CD4-positive, alpha-beta memory T cell (primary cell): ENCODE measurements at regions not wholly inside any gene's neighbourhood (a gene's known extent, or its start where the extent isn't known, plus 50 kb on each side); places are given as distances from the start of the nearest gene placed in this dataset.

Experiments used
- CTCF ChIA-PET: fragments of 350-600 bp; sonication (Branson Sonifier 250); formaldehyde crosslinking; loops from one replicate; lab custom pipeline; 2021; ENCODE audit warnings: inconsistent platforms; ENCODE audit not compliant: partially characterized antibody; lab: Charles Lee
- POLR2A ChIA-PET: fragments of 350-600 bp; sonication (Branson Sonifier 250); formaldehyde crosslinking; loops from one replicate; lab custom pipeline; 2021; ENCODE audit not compliant: partially characterized antibody; lab: Charles Lee
- DNase-seq, 5 donors: peaks; one replicate each; pipeline versions ENCODE4 v3.0.0 to v3.0.0-alpha.2; 2020 to 2022; ENCODE audit warnings: mixed read lengths in 1 of 5
- H3K27ac ChIP-seq: one replicate; pipeline ENCODE4 v1.7.0; 2013; ENCODE audit warnings: low read depth, low read length
- H3K27me3 ChIP-seq: 2 replicates; pipeline ENCODE4 v1.7.0; 2013; ENCODE audit warnings: mild to moderate bottlenecking, low read length, moderate library complexity; ENCODE audit not compliant: insufficient read depth
- H3K36me3 ChIP-seq: 2 replicates; pipeline ENCODE4 v1.7.0; 2013; ENCODE audit warnings: mild to moderate bottlenecking, low read length, moderate library complexity; ENCODE audit not compliant: insufficient read depth
- H3K4me1 ChIP-seq: 2 replicates; pipeline ENCODE4 v1.7.0; 2013; ENCODE audit warnings: mild to moderate bottlenecking, low read length, moderate library complexity; ENCODE audit not compliant: insufficient read depth
- H3K4me3 ChIP-seq, 2 donors: one replicate each; pipeline ENCODE4 v1.7.0; 2013; ENCODE audit warnings: low read length in 2 of 2, mild to moderate bottlenecking in 1 of 2
- H3K9me3 ChIP-seq, 2 donors: one replicate each; pipeline ENCODE4 v1.7.0; 2013; ENCODE audit warnings: low read length in 2 of 2, control low read depth in 1 of 2; ENCODE audit not compliant: control insufficient read depth in 1 of 2
- H3K27ac Mint-ChIP-seq, 7 donors: one replicate each; pipeline ENCODE4 v1.8.0; 2020 to 2021; ENCODE audit warnings: mixed read lengths in 7 of 7, mild to moderate bottlenecking in 6 of 7, inconsistent platforms in 3 of 7, moderate library complexity in 3 of 7
- H3K27me3 Mint-ChIP-seq, 2 donors: one replicate each; pipeline ENCODE4 v1.8.0; 2020 to 2021; ENCODE audit warnings: mixed read lengths in 2 of 2
- H3K36me3 Mint-ChIP-seq, 2 donors: one replicate each; pipeline ENCODE4 v1.8.0; 2020 to 2021; ENCODE audit warnings: mixed read lengths in 2 of 2, inconsistent platforms in 1 of 2, mild to moderate bottlenecking in 1 of 2
- H3K4me1 Mint-ChIP-seq, 4 donors: one replicate each; pipeline ENCODE4 v1.8.0; 2020 to 2021; ENCODE audit warnings: mixed read lengths in 4 of 4, mild to moderate bottlenecking in 1 of 4
- H3K4me3 Mint-ChIP-seq, 8 donors: one replicate each; pipeline ENCODE4 v1.8.0; 2020 to 2021; ENCODE audit warnings: mixed read lengths in 8 of 8, mild to moderate bottlenecking in 7 of 8, moderate library complexity in 6 of 8, inconsistent platforms in 3 of 8
- H3K9me3 Mint-ChIP-seq, 8 donors: one replicate each; pipeline ENCODE4 v1.8.0; 2020 to 2021; ENCODE audit warnings: mixed read lengths in 8 of 8, mild to moderate bottlenecking in 5 of 8, inconsistent platforms in 3 of 8, moderate library complexity in 1 of 8
- intact Hi-C: fragments of 100-400 bp; cut with micrococcal nuclease; formaldehyde crosslinking; loops from one replicate; pipeline ENCODE4 v1.15.1; 2023

DNA sequence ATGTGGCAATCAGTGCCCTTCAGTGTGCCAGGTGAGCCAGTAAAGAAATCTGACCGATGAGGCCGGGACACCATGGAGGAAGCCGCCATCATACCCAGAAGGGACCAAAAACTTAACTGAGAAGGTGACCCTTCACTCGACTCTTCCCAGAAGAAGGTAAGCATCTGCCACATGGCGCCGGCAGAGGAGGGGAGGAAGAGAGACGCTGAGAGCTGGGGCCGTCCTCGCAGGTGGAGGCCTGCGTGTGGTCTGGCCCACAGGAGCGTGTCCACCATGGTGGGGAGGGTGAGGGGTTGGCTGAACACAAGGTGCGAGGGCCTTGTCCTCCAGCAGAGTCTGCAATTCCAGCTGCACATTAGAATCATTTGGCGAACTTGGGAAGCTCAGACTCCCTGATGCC, 513.1 kb upstream of the RAB6C start:
- no peak overlapping the region for H3K4me3 ChIP-seq

GRCh38 chr2:129467012-129467779, 512.3 kb upstream of the RAB6C start:
- ChIA-PET POLR2A (no interaction called here), CTCF (no interaction called here)
- intact Hi-C loops: no loop called here
- H3K36me3 ChIP-seq: no peaks in the 10 kb centered on the region
- no peak overlapping the region for H3K27ac ChIP-seq
- Mint-ChIP-seq H3K36me3 (no peaks in the 10 kb centered on the region), H3K27me3 (no peaks in the 10 kb centered on the region), H3K4me1 (no peaks in the 10 kb centered on the region), H3K4me3 (no peak overlapping the region), H3K9me3 (peaks cover 0 to 7% (median 0%) of the 10 kb centered on the region in 8 donors), H3K27ac (no peak overlapping the region)
- no peak overlapping the region for H3K4me3 ChIP-seq
- no peaks in the 10 kb centered on the region for H3K4me1 ChIP-seq
- no peaks in the 10 kb centered on the region for H3K9me3 ChIP-seq
- DNase-seq: no peak
- H3K27me3 ChIP-seq: no peaks in the 10 kb centered on the region

More for the DNA sequence above, 513.1 kb upstream of the RAB6C start:
- intact Hi-C loops: no loop called here
- H3K27ac Mint-ChIP-seq: no peak overlapping the region
- H3K4me1 ChIP-seq: no peaks in the 10 kb centered on the region
- no peak overlapping the region for H3K27ac ChIP-seq
- no peak for DNase-seq
- ChIA-PET POLR2A (no interaction called here), CTCF (no interaction called here)
- H3K4me1 Mint-ChIP-seq: no peaks in the 10 kb centered on the region
- H3K4me3 Mint-ChIP-seq: no peak overlapping the region
- no peaks in the 10 kb centered on the region for H3K36me3 ChIP-seq
- H3K9me3 Mint-ChIP-seq: peaks cover 0 to 7% (median 0%) of the 10 kb centered on the region in 8 donors
- no peaks in the 10 kb centered on the region for H3K36me3 Mint-ChIP-seq
- no peaks in the 10 kb centered on the region for H3K27me3 ChIP-seq
- H3K27me3 Mint-ChIP-seq: no peaks in the 10 kb centered on the region
- no peaks in the 10 kb centered on the region for H3K9me3 ChIP-seq

DNA sequence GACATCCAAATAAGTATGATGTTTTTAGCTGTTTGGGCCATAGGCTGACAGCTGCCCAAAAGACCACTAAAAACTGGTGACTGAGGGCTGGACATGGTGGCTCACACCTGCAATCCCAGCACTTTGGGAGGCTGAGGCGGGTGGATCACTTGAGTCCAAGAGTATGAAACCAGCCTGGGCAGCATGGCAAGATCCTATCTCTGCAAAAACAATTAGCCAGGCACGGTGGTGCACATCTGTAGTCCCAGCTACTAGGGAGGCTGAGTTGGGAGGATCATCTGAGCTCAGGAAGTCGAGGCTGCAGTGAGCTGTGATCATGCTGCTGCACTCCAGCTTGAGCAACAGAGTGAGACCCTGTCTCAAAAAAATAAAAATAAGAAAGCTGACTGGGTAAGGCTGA, 511.5 kb upstream of the RAB6C start:
- H3K36me3 ChIP-seq: no peaks in the 10 kb centered on the region
- H3K4me3 ChIP-seq: no peak overlapping the region
- CTCF ChIA-PET: no interaction called here
- Mint-ChIP-seq H3K9me3 (peaks cover 0 to 7% (median 0%) of the 10 kb centered on the region in 8 donors), H3K4me1 (no peaks in the 10 kb centered on the region), H3K4me3 (no peak overlapping the region), H3K27ac (no peak overlapping the region), H3K36me3 (no peaks in the 10 kb centered on the region), H3K27me3 (no peaks in the 10 kb centered on the region)
- POLR2A ChIA-PET: no interaction called here
- no peak for DNase-seq
- no peaks in the 10 kb centered on the region for H3K9me3 ChIP-seq
- intact Hi-C loops: no loop called here
- no peaks in the 10 kb centered on the region for H3K4me1 ChIP-seq
- H3K27ac ChIP-seq: no peak overlapping the region
- no peaks in the 10 kb centered on the region for H3K27me3 ChIP-seq

GRCh38 chr2:129468879-129469278, 510.6 kb upstream of the RAB6C start:
- Mint-ChIP-seq H3K27ac (no peak overlapping the region), H3K27me3 (no peaks in the 10 kb centered on the region), H3K9me3 (peaks cover 0 to 6% (median 0%) of the 10 kb centered on the region in 8 donors), H3K4me3 (no peak overlapping the region), H3K36me3 (no peaks in the 10 kb centered on the region), H3K4me1 (no peaks in the 10 kb centered on the region)
- DNase-seq: no peak
- no peak overlapping the region for H3K27ac ChIP-seq
- no peak overlapping the region for H3K4me3 ChIP-seq
- ChIA-PET POLR2A (no interaction called here), CTCF (no interaction called here)
- H3K4me1 ChIP-seq: no peaks in the 10 kb centered on the region
- H3K27me3 ChIP-seq: no peaks in the 10 kb centered on the region
- no peaks in the 10 kb centered on the region for H3K9me3 ChIP-seq
- no peaks in the 10 kb centered on the region for H3K36me3 ChIP-seq
- intact Hi-C loops: no loop called here

- H3K27me3 Mint-ChIP-seq: no peaks in the 10 kb centered on the region
- intact Hi-C loops: no loop called here
- ChIA-PET CTCF (no interaction called here), POLR2A (no interaction called here)
- H3K9me3 ChIP-seq: no peaks in the 10 kb centered on the region
- H3K27ac Mint-ChIP-seq: no peak overlapping the region
- no peaks in the 10 kb centered on the region for H3K4me1 Mint-ChIP-seq
- no peak overlapping the region for H3K4me3 ChIP-seq
- H3K9me3 Mint-ChIP-seq: peaks cover 0 to 4% (median 0%) of the 10 kb centered on the region in 8 donors
- no peak overlapping the region for H3K4me3 Mint-ChIP-seq
- no peaks in the 10 kb centered on the region for H3K36me3 Mint-ChIP-seq
- H3K4me1 ChIP-seq: no peaks in the 10 kb centered on the region
- H3K27me3 ChIP-seq: no peaks in the 10 kb centered on the region
- no peak overlapping the region for H3K27ac ChIP-seq
- DNase-seq: no peak
- H3K36me3 ChIP-seq: no peaks in the 10 kb centered on the region
Observed at GRCh38 chr2:129469389-129469788, 510.1 kb upstream of the RAB6C start.

DNA sequence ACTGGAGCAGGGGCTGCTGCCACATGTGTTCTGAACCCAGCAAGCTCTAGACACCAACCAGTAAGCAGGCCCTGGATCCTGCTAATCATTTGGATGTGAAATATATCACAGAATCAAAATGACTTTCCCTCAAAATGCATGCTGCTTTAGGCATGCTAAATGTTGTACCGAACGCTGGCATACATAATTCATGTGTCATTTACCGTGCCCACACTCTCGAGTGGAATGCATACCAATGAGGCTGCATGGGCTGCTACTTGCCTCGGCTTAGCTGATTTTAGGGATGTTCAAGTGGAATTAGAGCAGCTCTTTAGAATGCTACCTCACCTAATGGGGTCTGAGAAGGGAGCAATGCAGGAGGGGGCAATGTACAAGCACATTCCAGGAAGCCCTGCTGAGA, 509.6 kb upstream of the RAB6C start:
- Histone ChIP-seq H3K4me1 (no peaks in the 10 kb centered on the region), H3K27me3 (no peaks in the 10 kb centered on the region), H3K9me3 (no peaks in the 10 kb centered on the region), H3K36me3 (no peaks in the 10 kb centered on the region), H3K4me3 (no peak overlapping the region), H3K27ac (no peak overlapping the region)
- H3K27ac Mint-ChIP-seq: no peak overlapping the region
- no peaks in the 10 kb centered on the region for H3K4me1 Mint-ChIP-seq
- no peaks in the 10 kb centered on the region for H3K36me3 Mint-ChIP-seq
- no peak for DNase-seq
- CTCF ChIA-PET: no interaction called here
- no peaks in the 10 kb centered on the region for H3K9me3 Mint-ChIP-seq
- POLR2A ChIA-PET: no interaction called here
- no peaks in the 10 kb centered on the region for H3K27me3 Mint-ChIP-seq
- intact Hi-C loops: no loop called here
- H3K4me3 Mint-ChIP-seq: no peak overlapping the region

GRCh38 chr2:129478902-129479517, 500.5 kb upstream of the RAB6C start:
- Mint-ChIP-seq H3K27me3 (peaks cover 0 to 2% of the 10 kb centered on the region in 2 donors), H3K9me3 (peaks cover 0 to 3% (median 0%) of the 10 kb centered on the region in 8 donors), H3K4me3 (no peak overlapping the region), H3K27ac (no peak overlapping the region), H3K4me1 (no peaks in the 10 kb centered on the region), H3K36me3 (no peaks in the 10 kb centered on the region)
- H3K27me3 ChIP-seq: no peaks in the 10 kb centered on the region
- no peaks in the 10 kb centered on the region for H3K9me3 ChIP-seq
- no peaks in the 10 kb centered on the region for H3K36me3 ChIP-seq
- no peak overlapping the region for H3K4me3 ChIP-seq
- H3K27ac ChIP-seq: no peak overlapping the region
- POLR2A ChIA-PET: no interaction called here
- CTCF ChIA-PET: no interaction called here
- no peak for DNase-seq
- H3K4me1 ChIP-seq: no peaks in the 10 kb centered on the region
- intact Hi-C loops: no loop called here
